Islet precursor cell (in vitro differentiated cells): ENCODE measurements at regions not wholly inside any gene's neighbourhood (a gene's known extent, or its start where the extent isn't known, plus 50 kb on each side); places are given as distances from the start of the nearest gene placed in this dataset.
A peak's percentile ranks its signal among the peaks of the same experiment; 100 is the strongest.
"Not testable (repeated sequence)": the region's sequence is repeated elsewhere in the genome, so short reads cannot be mapped to it uniquely, and the experiment has no call there.

ENCODE experiments used
- DNase-seq: peaks from one replicate; pipeline ENCODE4 v3.0.0-alpha.2; 2018

GRCh38 chr3:73835945-73836344 lies 211.2 kb upstream of the PDZRN3 start:
- DNase-seq, result no peak

DNA sequence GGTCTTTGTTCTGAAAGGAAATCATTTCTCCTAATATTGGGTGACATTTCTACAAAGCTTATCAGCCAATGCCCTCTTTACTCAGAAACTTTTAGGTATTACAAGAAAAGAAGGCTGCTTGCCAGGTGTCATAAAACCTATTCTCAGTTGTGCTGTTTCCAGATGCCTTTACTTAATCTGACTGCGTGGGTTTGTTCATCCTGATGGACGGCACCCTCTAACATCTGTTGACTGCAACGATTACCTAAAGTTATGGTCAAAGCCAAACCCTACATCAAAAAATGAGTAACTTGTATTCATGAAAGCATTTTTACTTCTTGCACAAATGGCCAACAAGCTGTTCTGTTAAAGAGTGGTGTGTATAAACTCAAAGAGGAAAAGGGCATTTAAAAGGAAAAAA lies 207.7 kb upstream of the PDZRN3 start:
- DNase-seq, result no peak

DNA sequence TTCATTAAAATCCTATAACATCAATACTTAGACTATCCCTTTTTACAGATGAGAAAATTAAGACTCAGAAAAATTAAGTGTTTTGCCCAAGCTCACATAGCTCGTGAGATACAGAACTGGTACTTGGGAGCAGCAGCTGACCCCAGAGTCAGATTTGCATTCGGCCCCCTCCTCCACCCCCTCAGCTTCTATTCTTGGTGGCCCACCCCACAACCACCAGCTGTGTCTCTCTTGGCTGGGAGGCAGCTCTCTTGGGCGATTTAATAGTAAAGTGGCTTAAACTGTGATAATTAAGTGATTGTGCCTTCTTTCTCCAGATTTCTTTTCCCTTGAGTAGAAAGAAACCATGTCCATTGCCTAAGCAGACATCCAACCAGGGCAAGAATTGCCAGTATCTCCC lies 203.6 kb upstream of the PDZRN3 start:
- no peak for DNase-seq

DNA sequence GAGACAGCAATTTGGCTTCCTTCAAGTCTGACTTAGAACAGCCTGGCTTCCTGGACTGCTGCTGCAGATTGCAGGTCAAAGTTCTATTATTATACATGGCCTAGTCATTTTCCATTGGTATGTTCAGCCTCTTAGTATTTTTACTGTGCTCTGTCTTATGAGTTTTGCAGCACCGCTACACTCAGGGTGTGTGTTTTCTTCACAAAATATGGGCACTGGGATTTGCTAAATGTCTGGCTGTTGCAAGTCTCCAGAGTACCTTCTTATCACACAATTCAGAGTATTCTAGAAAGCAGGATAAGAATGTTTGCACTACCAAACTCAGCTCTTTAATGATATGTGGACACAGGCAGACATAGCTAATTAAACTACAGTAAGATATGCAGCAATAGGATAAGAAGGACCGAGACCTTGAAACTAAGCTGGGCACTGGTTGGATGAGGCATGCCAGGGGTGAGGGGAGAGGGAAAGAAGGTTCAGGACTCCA lies 203.0 kb upstream of the PDZRN3 start:
- no peak for DNase-seq

DNA sequence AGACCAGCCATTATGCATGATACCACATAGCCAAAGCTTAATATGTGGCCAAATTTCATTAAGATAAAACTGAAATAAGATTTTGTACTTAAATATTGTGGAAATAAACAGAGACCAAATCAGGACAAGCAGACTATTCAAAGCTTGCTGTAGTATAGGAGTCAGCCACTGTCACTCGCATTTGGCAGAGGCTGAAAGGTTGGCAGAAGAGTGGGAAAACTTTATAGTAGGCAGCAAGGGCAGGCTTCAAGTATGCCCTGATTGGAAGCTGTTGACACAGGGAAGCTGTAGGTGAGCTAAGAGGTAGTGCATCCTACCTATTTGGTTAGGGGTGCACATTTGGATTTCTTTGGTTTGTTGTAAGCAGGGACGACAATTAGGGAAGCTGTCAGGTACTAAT lies 202.5 kb upstream of the PDZRN3 start:
- DNase-seq, result no peak

- not testable (repeated sequence) for DNase-seq
Measured at GRCh38 chr3:73820896-73821295, 196.2 kb upstream of the PDZRN3 start.

- no peak for DNase-seq
Measured at GRCh38 chr3:73820431-73820830, 195.7 kb upstream of the PDZRN3 start.

DNA sequence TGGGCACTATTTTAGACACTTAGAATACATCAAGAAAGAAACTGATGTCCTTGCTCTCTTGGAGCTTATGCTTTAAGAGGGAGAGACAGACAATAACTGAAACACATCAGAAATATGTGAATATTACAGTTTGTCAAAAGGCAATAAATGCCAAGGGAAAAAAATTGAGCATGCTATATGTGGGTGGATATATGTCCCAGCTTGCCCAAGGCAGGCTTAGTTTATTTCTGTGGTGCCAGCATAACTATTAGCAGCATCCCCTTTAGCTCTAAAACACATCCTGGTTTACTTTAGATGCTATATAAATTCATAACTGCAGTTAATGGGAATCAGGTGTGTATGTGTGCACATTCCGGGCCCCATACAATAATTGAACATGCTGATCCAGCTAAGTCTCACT lies 191.2 kb upstream of the PDZRN3 start:
- no peak for DNase-seq

- DNase-seq, result no peak
Measured at GRCh38 chr3:73813692-73814292, 189.1 kb upstream of the PDZRN3 start.

DNA sequence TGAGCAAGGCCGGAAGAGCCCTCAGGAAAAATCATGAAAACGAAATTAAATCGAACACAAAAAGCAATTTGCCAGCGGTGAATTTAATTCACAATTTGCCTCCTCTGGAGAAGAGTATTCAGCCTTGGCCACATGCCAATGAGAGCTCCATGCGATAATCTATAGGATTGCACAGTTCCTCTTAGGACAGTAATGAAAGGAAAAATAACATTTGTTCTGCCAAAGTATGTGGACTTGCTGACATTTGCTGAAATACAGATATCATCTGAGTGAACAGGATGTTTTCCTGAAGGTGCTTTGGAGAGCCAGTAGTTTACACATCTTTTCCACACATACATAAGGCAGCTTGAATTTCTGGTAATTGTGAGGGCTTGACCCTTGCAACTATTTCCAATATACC lies 188.6 kb upstream of the PDZRN3 start:
- no peak for DNase-seq

GRCh38 chr3:73812054-73812453 lies 187.3 kb upstream of the PDZRN3 start:
- DNase-seq, result no peak

DNA sequence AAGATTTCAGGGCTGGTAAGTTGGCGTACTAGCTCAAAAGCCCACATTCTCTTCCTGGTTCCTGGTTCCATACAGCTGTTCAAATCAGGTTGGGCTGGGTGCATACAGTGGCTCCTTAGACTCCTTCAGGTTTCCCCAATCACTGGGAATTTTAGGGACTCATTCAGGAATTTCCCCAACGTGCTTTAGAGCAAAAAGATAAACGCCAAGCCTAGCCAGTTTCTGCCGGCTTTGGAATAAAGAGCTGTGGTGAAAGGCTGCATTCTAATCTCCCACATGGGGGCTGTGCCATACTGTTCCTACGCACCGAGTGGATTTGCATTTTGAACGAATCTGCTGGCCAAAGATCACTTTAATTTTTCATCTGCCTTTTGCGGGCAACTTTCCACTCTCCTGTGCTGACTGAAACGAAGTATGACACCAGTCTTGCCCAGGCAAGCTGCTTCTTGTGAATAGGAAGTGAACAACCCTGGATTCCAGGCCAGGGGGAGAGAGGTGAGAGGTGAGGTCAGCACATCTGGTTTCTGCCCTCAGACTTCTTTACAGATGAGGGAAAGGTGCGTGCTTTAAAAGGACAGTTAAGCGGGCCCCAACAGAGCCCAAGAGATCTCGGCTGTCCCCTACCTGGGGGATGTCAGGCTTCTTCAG lies 184.2 kb upstream of the PDZRN3 start:
- DNase-seq, result peak; percentile 56

- no peak for DNase-seq
Measured at GRCh38 chr3:73805435-73805834, 180.7 kb upstream of the PDZRN3 start.

- DNase-seq, result no peak
Measured at GRCh38 chr3:73804204-73804603, 179.5 kb upstream of the PDZRN3 start.

DNA sequence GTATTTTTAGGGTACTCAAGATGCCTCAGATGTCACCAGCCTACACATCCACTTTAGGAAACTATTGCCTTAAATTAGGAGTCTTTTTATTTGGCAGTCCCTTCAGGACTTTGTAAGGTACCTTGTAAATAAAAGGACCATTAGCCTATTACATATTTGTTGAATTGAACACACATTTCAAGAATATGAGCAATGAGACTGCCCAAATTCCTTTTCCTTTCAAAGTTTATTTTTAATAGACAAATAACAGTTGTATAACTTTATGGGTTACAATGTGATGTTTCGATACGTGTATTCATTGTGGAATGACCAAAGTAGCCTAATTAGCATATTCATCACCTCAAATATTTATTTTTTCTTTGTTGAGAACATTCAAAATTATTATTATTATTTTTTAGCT lies 176.7 kb upstream of the PDZRN3 start:
- no peak for DNase-seq

GRCh38 chr3:73797311-73797710 lies 172.6 kb upstream of the PDZRN3 start:
- no peak for DNase-seq

DNA sequence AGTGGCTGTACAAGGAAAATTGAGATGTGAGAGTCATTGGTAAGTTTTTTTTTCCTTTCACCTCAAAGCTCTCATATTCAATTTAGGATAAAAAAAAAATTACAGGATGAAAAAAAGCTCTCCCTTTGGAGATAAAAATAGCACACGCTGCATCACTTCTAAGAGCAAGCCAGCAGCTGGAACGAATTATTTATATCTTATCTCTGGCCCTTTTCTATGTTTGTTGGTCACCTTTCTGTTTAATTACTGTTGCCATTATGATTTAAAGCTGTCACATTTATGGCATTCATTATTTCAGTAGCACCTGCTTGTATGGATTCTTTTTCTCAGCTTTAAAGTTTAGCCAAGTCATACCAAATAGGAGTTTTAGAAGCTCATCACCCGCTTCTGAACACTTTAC lies 171.6 kb upstream of the PDZRN3 start:
- DNase-seq, result no peak

DNA sequence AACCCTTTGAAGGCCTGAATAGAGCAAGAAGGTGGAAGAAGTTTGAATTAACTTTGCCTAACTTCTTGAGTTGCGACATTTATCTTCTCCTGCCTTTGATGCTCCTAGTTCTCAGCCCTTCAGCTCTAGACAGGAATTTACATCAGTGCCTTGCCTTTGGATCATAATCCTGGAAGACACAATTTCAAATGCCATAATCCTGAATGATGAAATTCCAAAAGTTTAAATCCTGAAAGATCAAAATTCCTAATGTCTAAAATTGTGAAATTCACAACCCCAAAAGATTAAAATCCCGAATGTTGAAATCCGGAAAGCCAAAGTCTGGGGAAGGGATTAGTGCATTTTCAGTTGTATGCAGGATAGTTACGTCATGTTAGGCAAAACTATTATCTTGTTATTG lies 166.6 kb upstream of the PDZRN3 start:
- DNase-seq, result no peak

DNA sequence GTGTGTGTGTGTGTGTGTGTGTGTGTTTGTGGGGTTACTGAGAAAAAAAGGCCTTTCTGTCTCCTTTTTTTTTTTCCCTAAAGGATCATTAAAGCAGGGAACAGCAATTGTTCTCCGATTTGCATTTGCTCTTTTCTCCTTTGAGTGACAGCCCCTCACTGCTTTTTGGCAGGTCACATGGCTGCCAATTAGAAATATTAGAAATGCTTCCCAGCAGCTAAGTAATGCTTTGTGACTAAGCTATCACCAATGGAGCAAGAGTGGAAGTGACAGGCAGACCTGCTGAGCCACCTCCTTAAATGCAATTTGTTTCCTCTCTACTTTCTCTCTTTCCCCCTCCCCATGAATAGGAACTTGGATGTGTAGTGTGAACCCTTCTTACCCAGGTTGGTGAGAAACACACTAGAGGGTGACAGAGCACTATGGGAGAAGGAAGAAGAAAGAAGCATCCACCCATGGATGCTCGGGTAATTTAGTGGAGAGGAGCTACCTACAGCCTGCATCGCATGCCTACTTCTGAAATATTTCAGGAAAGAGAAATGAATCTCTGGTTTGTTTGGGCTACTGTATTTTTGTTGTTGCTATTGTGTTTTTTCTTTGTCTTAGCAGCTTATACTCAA lies 165.2 kb upstream of the PDZRN3 start:
- no peak for DNase-seq

- no peak for DNase-seq
Measured at GRCh38 chr3:73787620-73788019, 162.9 kb upstream of the PDZRN3 start.

- DNase-seq, result no peak
Measured at GRCh38 chr3:73786998-73787397, 162.3 kb upstream of the PDZRN3 start.

DNA sequence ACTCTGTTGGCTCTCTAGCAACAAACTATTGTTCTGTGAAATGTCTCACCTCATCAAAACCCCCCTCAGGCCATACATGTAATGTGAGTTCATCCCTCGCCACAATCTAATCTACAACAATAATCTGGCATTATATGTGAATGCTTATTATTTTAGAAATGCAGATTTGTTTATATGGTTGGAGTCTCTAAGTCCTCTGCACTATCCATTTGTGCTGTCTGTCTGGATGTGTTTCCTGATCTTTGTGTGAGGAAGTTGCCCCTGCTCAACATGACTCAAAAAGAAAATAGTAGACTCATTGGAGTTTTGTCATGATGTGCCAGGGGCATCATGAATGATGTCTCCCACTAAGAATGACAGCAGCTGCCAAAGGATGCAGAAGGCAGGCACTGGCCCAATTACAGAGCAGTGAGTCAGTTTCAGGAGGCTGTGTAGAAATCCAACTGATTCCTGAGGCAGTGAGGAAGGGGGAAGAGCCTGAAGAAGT lies 161.6 kb upstream of the PDZRN3 start:
- DNase-seq, result peak; percentile 79

DNA sequence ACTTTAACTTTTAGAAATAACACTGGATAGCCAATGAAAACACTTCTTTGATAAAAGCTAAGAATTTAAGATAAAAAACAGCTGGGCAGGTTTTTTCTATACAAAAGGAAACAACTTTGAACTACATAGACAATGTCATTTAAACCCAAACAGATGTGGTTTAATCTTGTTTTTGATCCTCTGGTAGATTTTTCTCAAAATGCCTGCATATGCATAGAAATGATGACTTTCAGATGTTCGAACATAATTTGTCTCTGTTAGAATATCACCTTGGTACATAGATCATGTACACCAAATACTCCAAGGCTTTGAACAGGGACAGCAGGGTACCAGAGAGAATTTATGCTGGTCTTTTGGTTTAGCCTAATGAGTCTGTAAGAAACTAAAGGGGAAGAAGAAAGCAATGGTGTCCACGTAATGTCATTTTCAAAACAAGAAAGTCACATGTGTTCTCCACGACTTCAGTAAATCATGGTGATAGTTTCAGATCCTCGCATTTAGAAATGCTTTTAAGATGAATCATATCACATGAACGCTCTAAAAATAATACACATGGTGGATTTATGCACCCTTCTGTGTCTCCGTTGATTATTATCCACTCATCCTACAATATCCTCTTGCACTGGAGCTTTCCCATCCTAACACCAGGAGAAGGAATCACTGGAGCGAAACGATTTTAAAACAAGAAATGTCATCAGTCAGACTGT lies 160.1 kb upstream of the PDZRN3 start:
- no peak for DNase-seq

- no peak for DNase-seq
Measured at GRCh38 chr3:73783811-73784210, 159.1 kb upstream of the PDZRN3 start.
